ENCODE measurements at regions not wholly inside any gene's neighbourhood (a gene's known extent, or its start where the extent isn't known, plus 50 kb on each side); places are given as distances from the start of the nearest gene placed in this dataset.

- TF ChIP-seq, protein P1, sequence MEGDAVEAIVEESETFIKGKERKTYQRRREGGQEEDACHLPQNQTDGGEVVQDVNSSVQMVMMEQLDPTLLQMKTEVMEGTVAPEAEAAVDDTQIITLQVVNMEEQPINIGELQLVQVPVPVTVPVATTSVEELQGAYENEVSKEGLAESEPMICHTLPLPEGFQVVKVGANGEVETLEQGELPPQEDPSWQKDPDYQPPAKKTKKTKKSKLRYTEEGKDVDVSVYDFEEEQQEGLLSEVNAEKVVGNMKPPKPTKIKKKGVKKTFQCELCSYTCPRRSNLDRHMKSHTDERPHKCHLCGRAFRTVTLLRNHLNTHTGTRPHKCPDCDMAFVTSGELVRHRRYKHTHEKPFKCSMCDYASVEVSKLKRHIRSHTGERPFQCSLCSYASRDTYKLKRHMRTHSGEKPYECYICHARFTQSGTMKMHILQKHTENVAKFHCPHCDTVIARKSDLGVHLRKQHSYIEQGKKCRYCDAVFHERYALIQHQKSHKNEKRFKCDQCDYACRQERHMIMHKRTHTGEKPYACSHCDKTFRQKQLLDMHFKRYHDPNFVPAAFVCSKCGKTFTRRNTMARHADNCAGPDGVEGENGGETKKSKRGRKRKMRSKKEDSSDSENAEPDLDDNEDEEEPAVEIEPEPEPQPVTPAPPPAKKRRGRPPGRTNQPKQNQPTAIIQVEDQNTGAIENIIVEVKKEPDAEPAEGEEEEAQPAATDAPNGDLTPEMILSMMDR (conservative IDR thresholded peaks at IDR 0.05; ENCODE audit: low read length) = no peak
- TF ChIP-seq EZH2phosphoT487 (IDR thresholded peaks at IDR 0.05; ENCODE audit: borderline replicate concordance, low read depth, low read length) = no peak
Measured at GRCh38 chr13:84417416-84417815, 535.1 kb upstream of the SLITRK1 start.
